Upper lobe of left lung (tissue), 4 donors: ENCODE measurements at regions not wholly inside any gene's neighbourhood (a gene's known extent, or its start where the extent isn't known, plus 50 kb on each side); places are given as distances from the start of the nearest gene placed in this dataset.

Experiments
- POLR2A ChIP-seq, 4 donors: fragments of 450-650 bp; IDR thresholded peaks; one replicate each; pipeline ENCODE4 v1.5.1; 2016 to 2017; ENCODE audit warnings: antibody characterized with exemption in 4 of 4, mild to moderate bottlenecking in 2 of 4
- TF ChIP-seq, protein P1 (sequence below), 6 experiments: fragments of 450-650 bp in 4 of 6; fragments of 200-600 bp in 2 of 6; sonication (generic) in 2 of 6; IDR thresholded peaks; one replicate each; pipeline ENCODE4 v1.5.1; 2016 to 2019; ENCODE audit warnings: antibody characterized with exemption in 6 of 6

DNA sequence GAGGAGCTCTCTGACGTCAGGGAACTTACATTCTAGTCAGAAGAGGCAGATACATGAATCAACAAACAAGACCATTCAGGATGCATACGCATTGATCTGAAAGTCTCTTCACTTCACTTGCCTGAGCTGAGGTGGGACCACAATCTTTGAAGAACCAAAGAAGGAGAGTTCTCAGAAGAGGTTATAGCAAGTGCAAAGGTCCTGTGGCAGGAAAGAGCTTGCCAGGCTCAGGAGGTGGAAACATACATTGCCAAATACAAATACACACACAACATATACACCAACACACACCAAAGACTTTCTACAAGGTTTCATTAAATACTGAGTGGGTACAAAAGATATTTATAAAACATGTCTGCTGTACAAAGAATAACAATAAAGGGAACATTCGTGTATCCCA is 86.8 kb upstream of the GJB5 start:
- TF ChIP-seq, protein P1, sequence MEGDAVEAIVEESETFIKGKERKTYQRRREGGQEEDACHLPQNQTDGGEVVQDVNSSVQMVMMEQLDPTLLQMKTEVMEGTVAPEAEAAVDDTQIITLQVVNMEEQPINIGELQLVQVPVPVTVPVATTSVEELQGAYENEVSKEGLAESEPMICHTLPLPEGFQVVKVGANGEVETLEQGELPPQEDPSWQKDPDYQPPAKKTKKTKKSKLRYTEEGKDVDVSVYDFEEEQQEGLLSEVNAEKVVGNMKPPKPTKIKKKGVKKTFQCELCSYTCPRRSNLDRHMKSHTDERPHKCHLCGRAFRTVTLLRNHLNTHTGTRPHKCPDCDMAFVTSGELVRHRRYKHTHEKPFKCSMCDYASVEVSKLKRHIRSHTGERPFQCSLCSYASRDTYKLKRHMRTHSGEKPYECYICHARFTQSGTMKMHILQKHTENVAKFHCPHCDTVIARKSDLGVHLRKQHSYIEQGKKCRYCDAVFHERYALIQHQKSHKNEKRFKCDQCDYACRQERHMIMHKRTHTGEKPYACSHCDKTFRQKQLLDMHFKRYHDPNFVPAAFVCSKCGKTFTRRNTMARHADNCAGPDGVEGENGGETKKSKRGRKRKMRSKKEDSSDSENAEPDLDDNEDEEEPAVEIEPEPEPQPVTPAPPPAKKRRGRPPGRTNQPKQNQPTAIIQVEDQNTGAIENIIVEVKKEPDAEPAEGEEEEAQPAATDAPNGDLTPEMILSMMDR (IDR thresholded peaks at IDR 0.05): no peak
- TF ChIP-seq POLR2A (IDR thresholded peaks at IDR 0.05): no peak
